ENCODE measurements at regions not wholly inside any gene's neighbourhood (a gene's known extent, or its start where the extent isn't known, plus 50 kb on each side); places are given as distances from the start of the nearest gene placed in this dataset.

- Histone ChIP-seq H3K4me1 (no peaks in the 10 kb centered on the region), H3K9me3 (peaks cover 19% of the 10 kb centered on the region; the same call in 2 of the 3 replicates), H3K4me3 (no peak overlapping the region), H3K4me2 (no peak overlapping the region), H3K27ac (no peak overlapping the region)
- FAIRE-seq, result no peak
- DNase-seq (ENCODE audit: low read depth in 1 of 2, low spot score in 1 of 2), result no peak
- 60% methylated on average over 3 of the region's 3 CpGs for WGBS (ENCODE audit: missing lambda C conversion rate)
- ATAC-seq, result no peak
- TF ChIP-seq POLR2AphosphoS2 (conservative IDR thresholded peaks at IDR 0.05; ENCODE audit: low read length) (no peak), E2F6 (IDR thresholded peaks at IDR 0.05; ENCODE audit: borderline replicate concordance, low read depth) (no peak), FOSB (CRISPR knock-in tag; IDR thresholded peaks at IDR 0.05) (no peak), ZC3H11A (IDR thresholded peaks at IDR 0.05) (no peak), JUNB (IDR thresholded peaks at IDR 0.05) (no peak), SREBF2 (IDR thresholded peaks at IDR 0.05) (no peak), FOXS1 (CRISPR knock-in tag; IDR thresholded peaks at IDR 0.05) (no peak), MAFK (IDR thresholded peaks at IDR 0.05; ENCODE audit: partially characterized antibody) (no peak), TFCP2L1 (CRISPR knock-in tag; IDR thresholded peaks at IDR 0.05) (no peak), GATA3 (IDR thresholded peaks at IDR 0.05; ENCODE audit: borderline replicate concordance) (no peak), CHD4 (IDR thresholded peaks at IDR 0.05; ENCODE audit: borderline replicate concordance) (no peak), KDM1A (IDR thresholded peaks at IDR 0.05; ENCODE audit: low read depth) (no peak), ZSCAN20 (CRISPR knock-in tag; IDR thresholded peaks at IDR 0.05) (no peak), SMC3 (IDR thresholded peaks at IDR 0.05) (no peak), EP300 (IDR thresholded peaks at IDR 0.05) (no peak), HEYL (CRISPR knock-in tag; IDR thresholded peaks at IDR 0.05) (no peak), HOXB13 (CRISPR knock-in tag; IDR thresholded peaks at IDR 0.05; ENCODE audit: low read depth) (no peak), HOXA7 (CRISPR knock-in tag; IDR thresholded peaks at IDR 0.05) (no peak), MAX (IDR thresholded peaks at IDR 0.05) (no peak)
- ChIA-PET CTCF (no interaction called here), POLR2A (no interaction called here)
Observed at GRCh38 chr5:82918311-82919031, 158.7 kb downstream of the TMEM167A start.

GRCh38 chr5:82917584-82917983 is 159.6 kb downstream of the TMEM167A start:
- peaks cover 19% of the 10 kb centered on the region; the same call in 2 of the 3 replicates for H3K9me3 ChIP-seq
- no peaks in the 10 kb centered on the region for H3K4me1 ChIP-seq
- CTCF ChIA-PET, result no interaction called here
- WGBS (ENCODE audit: missing lambda C conversion rate), result 51% methylated on average over 4 of the region's 4 CpGs
- H3K4me2 ChIP-seq, result no peak overlapping the region
- DNase-seq (ENCODE audit: low read depth in 1 of 2, low spot score in 1 of 2) (no peak), FAIRE-seq (no peak), ATAC-seq (no peak)
- H3K27ac ChIP-seq, result no peak overlapping the region
- POLR2A ChIA-PET, result no interaction called here
- no peak overlapping the region for H3K4me3 ChIP-seq
- no peak for TF ChIP-seq USF2 (IDR thresholded peaks at IDR 0.05)
- TF ChIP-seq CHD2 (IDR thresholded peaks at IDR 0.05; ENCODE audit: low read length, partially characterized antibody), result no peak
- TF ChIP-seq EHF (CRISPR knock-in tag; IDR thresholded peaks at IDR 0.05), result no peak
- TF ChIP-seq HEYL (CRISPR knock-in tag; IDR thresholded peaks at IDR 0.05), result no peak

GRCh38 chr5:82913971-82914370 is 163.2 kb downstream of the TMEM167A start:
- Histone ChIP-seq H3K4me1 (no peaks in the 10 kb centered on the region), H3K4me3 (no peak overlapping the region), H3K27ac (no peak overlapping the region), H3K9me3 (peaks cover 19% of the 10 kb centered on the region; the same call in 2 of the 3 replicates), H3K4me2 (no peak overlapping the region)
- CTCF ChIA-PET, result no interaction called here
- DNase-seq (ENCODE audit: low read depth in 1 of 2, low spot score in 1 of 2), result no peak
- ATAC-seq, result no peak
- no peak for FAIRE-seq
- TF ChIP-seq HMGXB4 (CRISPR knock-in tag; IDR thresholded peaks at IDR 0.05; ENCODE audit: borderline replicate concordance) (no peak), RAD21 (conservative IDR thresholded peaks at IDR 0.05 in 1 of 2, IDR thresholded peaks at IDR 0.05 in 1 of 2) (no peak), CTCF (IDR thresholded peaks at IDR 0.05) (no peak), RCOR1 (IDR thresholded peaks at IDR 0.05; ENCODE audit: low read depth, low read length) (no peak)
- POLR2A ChIA-PET, result no interaction called here
